Central memory CD4-positive, alpha-beta T cell (primary cell): ENCODE measurements at regions not wholly inside any gene's neighbourhood (a gene's known extent, or its start where the extent isn't known, plus 50 kb on each side); places are given as distances from the start of the nearest gene placed in this dataset.

Source experiments
- DNase-seq: peaks from one replicate; pipeline ENCODE4 v3.0.0; 2022

DNA sequence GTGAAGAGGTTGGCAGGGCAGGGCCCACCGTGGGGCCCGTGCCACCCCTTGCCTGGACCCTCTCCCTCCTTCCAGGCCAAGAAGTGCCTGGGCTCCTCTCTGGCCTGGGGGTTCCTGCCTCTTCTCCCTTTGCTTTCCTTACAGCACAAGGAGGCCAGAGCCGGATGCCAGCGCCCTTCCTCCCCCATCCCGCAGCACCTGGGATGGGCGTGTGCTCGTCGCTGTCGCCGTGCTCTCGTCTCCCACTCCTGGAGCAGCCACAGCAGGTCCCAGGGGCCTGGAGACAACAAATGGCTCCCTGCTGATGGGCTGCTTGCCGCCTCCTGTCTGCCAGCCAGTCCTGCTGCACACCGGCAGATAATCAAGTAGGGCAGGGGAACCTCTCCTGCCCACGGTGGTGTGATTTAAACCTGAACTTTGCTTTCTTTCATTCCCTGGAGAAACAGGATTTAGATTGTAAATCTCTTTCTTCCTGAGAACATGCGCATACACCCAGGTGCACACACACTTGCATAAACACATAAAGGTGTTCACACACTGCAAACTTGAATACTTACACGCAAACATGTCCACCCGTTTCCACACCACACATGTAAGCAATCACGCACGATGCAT is 50.8 kb upstream of the POU3F1 start:
- no peak for DNase-seq
